ENCODE measurements at regions not wholly inside any gene's neighbourhood (a gene's known extent, or its start where the extent isn't known, plus 50 kb on each side); places are given as distances from the start of the nearest gene placed in this dataset.

- Histone ChIP-seq H3K36me3 (no peaks in the 10 kb centered on the region), H3K4me1 (peaks cover 20% of the 10 kb centered on the region), H3K4me3 (no peak overlapping the region), H3K27ac (replicated peaks) (peak overlapping the region; percentile 3), H3K9me3 (replicated peaks) (no peaks in the 10 kb centered on the region), H3K27me3 (ENCODE audit: low read depth) (peaks cover 8% of the 10 kb centered on the region)
- DNase-seq = no peak
- intact Hi-C loops (cut with micrococcal nuclease) = no loop called here
- TF ChIP-seq CTCF (IDR thresholded peaks at IDR 0.05; ENCODE audit: borderline replicate concordance) = no peak
Measured at GRCh38 chr2:45256867-45257641, 247.8 kb upstream of the SIX2 start.

- no peaks in the 10 kb centered on the region for H3K36me3 ChIP-seq
- no peak for DNase-seq
- H3K4me3 ChIP-seq = no peak overlapping the region
- TF ChIP-seq CTCF (IDR thresholded peaks at IDR 0.05; ENCODE audit: borderline replicate concordance) = no peak
- intact Hi-C loops (cut with micrococcal nuclease) = no loop called here
- H3K9me3 ChIP-seq (replicated peaks) = no peaks in the 10 kb centered on the region
- peaks cover 20% of the 10 kb centered on the region for H3K4me1 ChIP-seq
- H3K27me3 ChIP-seq (ENCODE audit: low read depth) = peaks cover 3% of the 10 kb centered on the region
- peak overlapping the region; percentile 3 for H3K27ac ChIP-seq (replicated peaks)
Measured at GRCh38 chr2:45256173-45256866, 247.1 kb upstream of the SIX2 start.

GRCh38 chr2:45255563-45255962, 246.3 kb upstream of the SIX2 start:
- DNase-seq = no peak
- H3K4me1 ChIP-seq = peaks cover 20% of the 10 kb centered on the region
- H3K27me3 ChIP-seq (ENCODE audit: low read depth) = no peaks in the 10 kb centered on the region
- H3K36me3 ChIP-seq = no peaks in the 10 kb centered on the region
- no peak for TF ChIP-seq CTCF (IDR thresholded peaks at IDR 0.05; ENCODE audit: borderline replicate concordance)
- H3K4me3 ChIP-seq = no peak overlapping the region
- intact Hi-C loops (cut with micrococcal nuclease) = no loop called here
- H3K9me3 ChIP-seq (replicated peaks) = no peaks in the 10 kb centered on the region
- no peak overlapping the region for H3K27ac ChIP-seq (replicated peaks)

- TF ChIP-seq CTCF (IDR thresholded peaks at IDR 0.05; ENCODE audit: borderline replicate concordance) = no peak
- intact Hi-C loops (cut with micrococcal nuclease) = no loop called here
- DNase-seq = no peak
Measured at GRCh38 chr2:45254025-45254424, 244.8 kb upstream of the SIX2 start.

GRCh38 chr2:45253151-45253550, 243.9 kb upstream of the SIX2 start:
- no peaks in the 10 kb centered on the region for H3K27me3 ChIP-seq (ENCODE audit: low read depth)
- H3K27ac ChIP-seq (replicated peaks) = no peak overlapping the region
- intact Hi-C loops (cut with micrococcal nuclease) = no loop called here
- no peaks in the 10 kb centered on the region for H3K36me3 ChIP-seq
- H3K4me1 ChIP-seq = no peaks in the 10 kb centered on the region
- no peak for TF ChIP-seq CTCF (IDR thresholded peaks at IDR 0.05; ENCODE audit: borderline replicate concordance)
- H3K4me3 ChIP-seq = no peak overlapping the region
- H3K9me3 ChIP-seq (replicated peaks) = no peaks in the 10 kb centered on the region
- no peak for DNase-seq

More at GRCh38 chr2:45254025-45254424, 244.8 kb upstream of the SIX2 start:
- H3K4me3 ChIP-seq = no peak overlapping the region
- no peak overlapping the region for H3K27ac ChIP-seq (replicated peaks)
- peaks cover 7% of the 10 kb centered on the region for H3K4me1 ChIP-seq
- H3K27me3 ChIP-seq (ENCODE audit: low read depth) = no peaks in the 10 kb centered on the region
- H3K36me3 ChIP-seq = no peaks in the 10 kb centered on the region
- no peaks in the 10 kb centered on the region for H3K9me3 ChIP-seq (replicated peaks)
